ENCODE measurements at regions not wholly inside any gene's neighbourhood (a gene's known extent, or its start where the extent isn't known, plus 50 kb on each side); places are given as distances from the start of the nearest gene placed in this dataset.
"Not testable (repeated sequence)": the region's sequence is repeated elsewhere in the genome, so short reads cannot be mapped to it uniquely, and the experiment has no call there.

DNA sequence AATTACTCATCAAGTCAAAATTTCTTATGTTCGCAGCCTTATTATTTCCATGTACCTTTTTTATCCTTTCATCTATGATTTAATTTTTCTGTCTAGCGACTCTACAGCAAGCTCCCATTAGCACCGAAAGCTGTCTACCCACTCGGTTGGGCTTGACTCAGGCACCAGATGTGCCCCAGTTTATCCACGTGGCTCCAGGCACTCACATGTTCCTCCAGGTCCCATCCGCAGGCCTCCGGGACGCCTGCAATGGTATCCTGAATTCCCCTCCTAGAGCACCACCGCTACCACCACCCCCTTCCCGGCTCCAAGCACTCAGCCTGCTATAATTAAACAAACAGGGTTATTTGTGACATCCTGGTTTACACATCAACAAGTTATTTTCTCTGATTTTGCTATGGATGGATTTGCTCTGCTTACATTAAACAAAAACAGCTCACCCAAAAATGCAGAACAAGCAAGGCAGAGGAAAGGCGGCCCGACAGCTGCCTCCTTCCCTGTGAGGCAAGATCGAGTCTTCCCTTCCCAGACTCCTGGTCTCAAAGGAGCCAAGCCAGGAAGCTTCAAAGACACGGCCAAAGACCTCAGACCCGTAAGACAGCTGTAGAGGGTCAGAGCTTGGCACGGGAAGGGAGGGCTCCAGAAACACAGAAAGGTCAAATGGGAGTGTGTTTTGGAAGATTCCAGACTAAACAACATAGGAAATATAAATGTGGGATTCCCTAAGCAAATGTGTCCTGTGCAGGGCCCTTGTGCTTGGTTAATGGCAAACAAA is 253.8 kb downstream of the TTC8 start:
- DNase-seq = no peak

DNA sequence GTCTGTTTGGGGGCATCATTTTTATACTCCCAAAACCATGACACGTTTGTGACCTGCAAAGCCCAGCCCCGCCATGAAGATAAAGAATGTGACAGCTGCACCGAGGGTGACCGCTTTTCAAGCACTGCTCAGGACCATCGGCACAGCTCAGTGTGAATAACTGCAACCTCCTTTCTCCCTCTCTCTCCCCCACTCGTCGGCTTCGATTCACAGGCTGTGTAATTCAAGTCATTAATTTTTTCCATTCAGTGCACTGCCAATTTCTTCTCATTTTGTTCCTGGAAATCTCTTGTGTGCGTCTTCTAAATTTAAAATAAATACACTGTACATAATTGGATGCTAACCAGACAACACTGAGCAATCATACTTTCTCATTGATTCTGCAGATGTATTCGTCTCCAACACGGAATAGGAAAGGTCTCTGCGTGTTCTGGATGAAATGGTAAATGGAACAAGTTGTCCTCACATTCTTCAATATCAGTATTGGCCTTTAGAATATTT is 260.8 kb downstream of the TTC8 start:
- no peak for DNase-seq

- DNase-seq = no peak
Measured at GRCh38 chr14:89085737-89086382, 261.4 kb downstream of the TTC8 start.

DNA sequence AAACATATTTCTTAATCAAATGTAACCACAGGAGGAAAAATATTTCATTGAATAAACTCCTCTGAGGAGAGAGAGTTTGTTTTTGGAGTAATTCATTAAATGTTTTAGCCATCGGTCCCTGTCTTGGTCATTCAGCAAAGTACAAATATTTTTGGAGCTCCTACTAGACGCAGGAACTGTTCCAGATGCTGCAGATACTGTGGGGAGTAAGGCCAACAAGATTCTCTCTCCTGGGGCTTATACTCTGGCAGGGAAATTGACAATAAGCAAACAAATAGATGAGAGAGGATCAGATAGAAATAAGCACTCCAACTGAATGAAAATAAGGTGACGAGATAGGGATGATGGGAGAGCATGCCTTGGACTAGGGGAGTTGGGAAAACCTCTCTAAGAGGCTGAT is 264.1 kb downstream of the TTC8 start:
- DNase-seq = no peak

GRCh38 chr14:89089330-89089729 is 264.9 kb downstream of the TTC8 start:
- no peak for DNase-seq

DNA sequence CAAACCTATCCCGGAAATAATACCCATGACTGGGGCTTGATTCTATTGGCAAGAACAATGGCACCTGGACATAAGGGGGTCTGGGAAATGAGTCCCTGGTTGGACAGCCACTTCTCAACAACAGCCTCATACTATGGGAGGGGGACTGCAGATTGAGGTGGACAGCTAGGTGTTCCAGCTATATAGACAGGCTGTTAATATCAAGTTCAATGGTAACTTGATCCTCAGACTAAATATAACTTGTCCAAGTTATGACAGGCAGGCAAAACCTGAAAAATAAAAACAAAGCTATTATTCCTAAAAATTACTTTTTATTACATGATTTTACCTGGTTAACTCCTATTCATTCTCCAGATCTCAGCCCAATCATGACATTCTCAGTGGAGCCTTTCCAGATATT is 267.3 kb downstream of the TTC8 start:
- DNase-seq = no peak

DNA sequence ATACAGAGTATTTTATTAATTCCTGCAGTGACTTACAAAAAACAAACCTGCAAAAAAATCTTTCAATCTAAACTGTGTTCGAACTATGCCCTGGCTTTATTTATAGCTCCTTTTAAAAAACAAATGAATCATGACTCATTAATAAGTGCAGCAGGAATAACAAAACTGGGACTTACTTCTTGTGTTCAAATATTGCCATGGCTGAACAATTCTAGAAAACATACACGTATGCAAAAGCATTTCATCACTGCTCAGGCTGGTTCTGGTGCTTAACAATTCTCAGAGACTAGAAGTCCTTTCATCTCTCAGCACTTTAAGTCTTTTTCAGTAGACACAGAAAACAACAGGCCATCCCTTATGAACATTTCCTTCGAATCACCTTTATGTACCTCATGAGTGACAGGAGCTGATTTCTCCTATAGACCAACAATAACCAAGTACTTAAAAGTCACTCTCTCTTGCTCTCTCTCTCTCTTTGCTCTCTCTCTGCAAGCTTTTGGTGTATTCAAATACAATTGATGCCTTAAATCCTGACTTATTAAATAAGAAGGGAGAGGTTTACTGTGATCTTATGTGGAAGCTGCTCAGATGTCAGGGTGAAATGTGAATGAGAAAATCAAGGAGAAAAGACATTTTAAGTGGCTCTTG is 268.8 kb downstream of the TTC8 start:
- DNase-seq = no peak

DNA sequence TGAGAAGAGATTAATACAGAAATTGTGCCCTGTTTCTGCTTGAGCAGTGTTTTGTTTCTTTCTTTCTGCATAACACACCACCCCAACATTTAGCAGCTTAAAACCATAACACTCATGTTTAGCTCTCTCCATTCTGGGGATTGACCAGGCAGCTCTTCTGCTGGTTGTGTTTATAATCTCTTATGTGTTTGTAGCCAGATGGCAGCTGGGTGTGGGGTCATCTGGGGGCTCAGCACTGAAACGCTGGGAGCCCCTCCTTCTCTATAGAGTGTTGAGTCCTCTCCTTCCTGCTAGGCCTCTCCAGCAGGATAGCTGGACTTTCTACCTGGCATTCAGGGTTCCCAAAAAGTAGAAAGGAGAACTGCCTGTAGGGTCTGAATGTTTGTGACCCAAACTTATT is 270.6 kb downstream of the TTC8 start:
- no peak for DNase-seq

DNA sequence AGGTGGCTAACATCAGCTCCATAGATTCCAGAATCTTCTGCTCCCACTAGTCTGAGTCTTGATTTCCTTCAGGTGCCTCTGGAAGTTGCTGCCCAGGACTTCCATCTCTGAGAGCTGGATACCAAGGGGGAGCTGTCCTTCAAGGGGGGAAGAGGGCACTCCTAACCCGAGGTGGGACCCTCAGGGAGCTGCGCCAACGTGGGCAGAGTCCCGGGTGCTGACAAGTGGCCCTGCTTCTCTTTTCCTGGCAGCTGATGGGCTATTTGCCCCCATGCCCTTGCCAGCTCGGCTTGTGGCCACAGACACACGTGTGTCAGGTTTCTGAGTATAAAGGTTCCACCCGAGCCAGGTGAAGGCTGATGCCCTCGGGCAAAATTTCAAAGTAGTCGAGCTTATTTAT is 272.5 kb downstream of the TTC8 start:
- DNase-seq = no peak

DNA sequence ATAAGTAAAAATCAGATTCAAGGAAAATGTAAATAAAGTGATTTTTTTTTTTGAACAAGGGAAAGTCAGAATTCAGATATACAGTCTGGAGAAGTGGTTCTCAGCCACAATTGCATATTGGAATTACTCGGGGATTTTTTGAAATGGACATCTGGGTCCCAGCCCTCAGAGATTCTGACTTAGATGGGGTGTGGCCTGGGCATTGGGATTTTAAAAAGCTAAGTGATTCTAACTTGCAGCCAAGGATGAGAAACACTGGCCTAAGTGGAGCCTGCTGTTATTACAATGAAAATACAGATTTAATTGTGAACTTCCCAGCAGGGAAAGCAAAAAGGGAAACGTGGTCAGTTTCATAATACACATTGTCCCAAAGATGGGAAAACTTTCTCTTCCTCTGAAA is 273.8 kb downstream of the TTC8 start:
- DNase-seq = no peak

- not testable (repeated sequence) for DNase-seq
Measured at GRCh38 chr14:89104171-89104817, 279.8 kb downstream of the TTC8 start.

- not testable (repeated sequence) for DNase-seq
Measured at GRCh38 chr14:89104861-89105260, 280.4 kb downstream of the TTC8 start.

All from GDM1 (cell line).